ENCODE measurements at regions not wholly inside any gene's neighbourhood (a gene's known extent, or its start where the extent isn't known, plus 50 kb on each side); places are given as distances from the start of the nearest gene placed in this dataset.

DNA sequence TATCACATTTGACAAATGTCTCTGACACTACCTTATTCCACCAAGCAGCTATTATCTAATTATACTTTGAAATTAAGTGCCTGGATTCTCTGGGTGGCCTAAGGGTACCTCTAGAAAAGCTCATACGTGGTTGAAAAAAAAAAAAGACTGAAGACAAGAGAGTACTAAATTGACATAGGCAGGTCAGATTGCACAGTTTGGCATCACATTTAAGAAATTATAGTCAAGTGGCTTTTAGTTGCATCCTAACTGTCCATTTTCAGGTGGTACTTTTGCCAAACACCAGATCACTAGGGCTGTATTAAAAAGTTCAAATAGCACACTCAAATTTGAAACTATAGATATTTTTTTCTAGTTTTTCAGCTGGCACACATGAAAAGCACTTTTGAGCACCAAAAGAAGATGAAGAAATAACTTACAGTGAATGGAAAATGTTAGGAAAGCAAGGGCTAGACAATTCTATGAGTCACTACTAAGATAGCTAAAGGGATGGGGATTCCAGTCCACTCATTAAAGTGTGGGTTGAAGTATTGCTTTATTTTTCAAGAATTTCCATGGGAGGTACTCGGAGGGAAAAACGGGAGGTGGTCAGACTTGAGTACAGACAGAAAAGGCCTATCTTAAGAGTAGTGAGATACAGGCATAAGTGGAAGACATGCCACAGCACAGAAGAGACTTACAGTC lies 106.5 kb upstream of the COL5A2 start:
- no peak overlapping the region for H3K4me3 Mint-ChIP-seq
- Histone ChIP-seq H3K27ac (ENCODE audit: low read depth) (no peak overlapping the region), H3K79me2 (replicated peaks; ENCODE audit: insufficient read depth) (no peaks in the 10 kb centered on the region), H3K36me3 (ENCODE audit: insufficient read depth) (no peaks in the 10 kb centered on the region), H3K4me2 (no peak overlapping the region), H3K27me3 (ENCODE audit: insufficient read depth) (no peaks in the 10 kb centered on the region), H3K9me2 (ENCODE audit: insufficient read depth) (no peaks in the 10 kb centered on the region), H2AFZ (no peak overlapping the region; the same call in 1 of the 2 replicates), H4K20me1 (replicated peaks; ENCODE audit: insufficient read depth) (no peaks in the 10 kb centered on the region), H3F3A (replicated peaks; ENCODE audit: low read depth) (no peaks in the 10 kb centered on the region), H3K4me3 (no peak overlapping the region), H3K4me1 (ENCODE audit: insufficient read depth) (no peaks in the 10 kb centered on the region)
- no peak overlapping the region for H3K27ac Mint-ChIP-seq
- peaks cover 9% of the 10 kb centered on the region; the same call in 2 of the 3 replicates for H3K4me1 Mint-ChIP-seq
- DNase-seq (ENCODE audit: low spot score), result no peak
- peaks cover 3% of the 10 kb centered on the region for H3K27me3 Mint-ChIP-seq (ENCODE audit: insufficient read depth, low read depth, poor library complexity)
- no peaks in the 10 kb centered on the region for H3K9me3 Mint-ChIP-seq
- TF ChIP-seq, protein P1, sequence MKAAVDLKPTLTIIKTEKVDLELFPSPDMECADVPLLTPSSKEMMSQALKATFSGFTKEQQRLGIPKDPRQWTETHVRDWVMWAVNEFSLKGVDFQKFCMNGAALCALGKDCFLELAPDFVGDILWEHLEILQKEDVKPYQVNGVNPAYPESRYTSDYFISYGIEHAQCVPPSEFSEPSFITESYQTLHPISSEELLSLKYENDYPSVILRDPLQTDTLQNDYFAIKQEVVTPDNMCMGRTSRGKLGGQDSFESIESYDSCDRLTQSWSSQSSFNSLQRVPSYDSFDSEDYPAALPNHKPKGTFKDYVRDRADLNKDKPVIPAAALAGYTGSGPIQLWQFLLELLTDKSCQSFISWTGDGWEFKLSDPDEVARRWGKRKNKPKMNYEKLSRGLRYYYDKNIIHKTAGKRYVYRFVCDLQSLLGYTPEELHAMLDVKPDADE (IDR thresholded peaks at IDR 0.05), result no peak
- TF ChIP-seq EZH2 (IDR thresholded peaks at IDR 0.05; ENCODE audit: low read depth, unreplicated experiment) (no peak), ZNF331 (CRISPR knock-in tag; IDR thresholded peaks at IDR 0.05; ENCODE audit: low read depth) (no peak), JUNB (IDR thresholded peaks at IDR 0.05; ENCODE audit: unreplicated experiment) (no peak), STAT1 (IDR thresholded peaks at IDR 0.05; ENCODE audit: unreplicated experiment) (no peak), POLR2AphosphoS5 (IDR thresholded peaks at IDR 0.05; ENCODE audit: low read depth) (no peak), EZH2phosphoT487 (IDR thresholded peaks at IDR 0.05; ENCODE audit: unreplicated experiment) (no peak), NANOG (IDR thresholded peaks at IDR 0.05; ENCODE audit: borderline replicate concordance) (no peak), ZNF114 (CRISPR knock-in tag; IDR thresholded peaks at IDR 0.05) (no peak), CREB1 (CRISPR knock-in tag; IDR thresholded peaks at IDR 0.05; ENCODE audit: low read depth) (no peak)
- TF ChIP-seq, protein P2, sequence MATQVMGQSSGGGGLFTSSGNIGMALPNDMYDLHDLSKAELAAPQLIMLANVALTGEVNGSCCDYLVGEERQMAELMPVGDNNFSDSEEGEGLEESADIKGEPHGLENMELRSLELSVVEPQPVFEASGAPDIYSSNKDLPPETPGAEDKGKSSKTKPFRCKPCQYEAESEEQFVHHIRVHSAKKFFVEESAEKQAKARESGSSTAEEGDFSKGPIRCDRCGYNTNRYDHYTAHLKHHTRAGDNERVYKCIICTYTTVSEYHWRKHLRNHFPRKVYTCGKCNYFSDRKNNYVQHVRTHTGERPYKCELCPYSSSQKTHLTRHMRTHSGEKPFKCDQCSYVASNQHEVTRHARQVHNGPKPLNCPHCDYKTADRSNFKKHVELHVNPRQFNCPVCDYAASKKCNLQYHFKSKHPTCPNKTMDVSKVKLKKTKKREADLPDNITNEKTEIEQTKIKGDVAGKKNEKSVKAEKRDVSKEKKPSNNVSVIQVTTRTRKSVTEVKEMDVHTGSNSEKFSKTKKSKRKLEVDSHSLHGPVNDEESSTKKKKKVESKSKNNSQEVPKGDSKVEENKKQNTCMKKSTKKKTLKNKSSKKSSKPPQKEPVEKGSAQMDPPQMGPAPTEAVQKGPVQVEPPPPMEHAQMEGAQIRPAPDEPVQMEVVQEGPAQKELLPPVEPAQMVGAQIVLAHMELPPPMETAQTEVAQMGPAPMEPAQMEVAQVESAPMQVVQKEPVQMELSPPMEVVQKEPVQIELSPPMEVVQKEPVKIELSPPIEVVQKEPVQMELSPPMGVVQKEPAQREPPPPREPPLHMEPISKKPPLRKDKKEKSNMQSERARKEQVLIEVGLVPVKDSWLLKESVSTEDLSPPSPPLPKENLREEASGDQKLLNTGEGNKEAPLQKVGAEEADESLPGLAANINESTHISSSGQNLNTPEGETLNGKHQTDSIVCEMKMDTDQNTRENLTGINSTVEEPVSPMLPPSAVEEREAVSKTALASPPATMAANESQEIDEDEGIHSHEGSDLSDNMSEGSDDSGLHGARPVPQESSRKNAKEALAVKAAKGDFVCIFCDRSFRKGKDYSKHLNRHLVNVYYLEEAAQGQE (IDR thresholded peaks at IDR 0.05; ENCODE audit: unreplicated experiment), result no peak
- TF ChIP-seq, protein P3, sequence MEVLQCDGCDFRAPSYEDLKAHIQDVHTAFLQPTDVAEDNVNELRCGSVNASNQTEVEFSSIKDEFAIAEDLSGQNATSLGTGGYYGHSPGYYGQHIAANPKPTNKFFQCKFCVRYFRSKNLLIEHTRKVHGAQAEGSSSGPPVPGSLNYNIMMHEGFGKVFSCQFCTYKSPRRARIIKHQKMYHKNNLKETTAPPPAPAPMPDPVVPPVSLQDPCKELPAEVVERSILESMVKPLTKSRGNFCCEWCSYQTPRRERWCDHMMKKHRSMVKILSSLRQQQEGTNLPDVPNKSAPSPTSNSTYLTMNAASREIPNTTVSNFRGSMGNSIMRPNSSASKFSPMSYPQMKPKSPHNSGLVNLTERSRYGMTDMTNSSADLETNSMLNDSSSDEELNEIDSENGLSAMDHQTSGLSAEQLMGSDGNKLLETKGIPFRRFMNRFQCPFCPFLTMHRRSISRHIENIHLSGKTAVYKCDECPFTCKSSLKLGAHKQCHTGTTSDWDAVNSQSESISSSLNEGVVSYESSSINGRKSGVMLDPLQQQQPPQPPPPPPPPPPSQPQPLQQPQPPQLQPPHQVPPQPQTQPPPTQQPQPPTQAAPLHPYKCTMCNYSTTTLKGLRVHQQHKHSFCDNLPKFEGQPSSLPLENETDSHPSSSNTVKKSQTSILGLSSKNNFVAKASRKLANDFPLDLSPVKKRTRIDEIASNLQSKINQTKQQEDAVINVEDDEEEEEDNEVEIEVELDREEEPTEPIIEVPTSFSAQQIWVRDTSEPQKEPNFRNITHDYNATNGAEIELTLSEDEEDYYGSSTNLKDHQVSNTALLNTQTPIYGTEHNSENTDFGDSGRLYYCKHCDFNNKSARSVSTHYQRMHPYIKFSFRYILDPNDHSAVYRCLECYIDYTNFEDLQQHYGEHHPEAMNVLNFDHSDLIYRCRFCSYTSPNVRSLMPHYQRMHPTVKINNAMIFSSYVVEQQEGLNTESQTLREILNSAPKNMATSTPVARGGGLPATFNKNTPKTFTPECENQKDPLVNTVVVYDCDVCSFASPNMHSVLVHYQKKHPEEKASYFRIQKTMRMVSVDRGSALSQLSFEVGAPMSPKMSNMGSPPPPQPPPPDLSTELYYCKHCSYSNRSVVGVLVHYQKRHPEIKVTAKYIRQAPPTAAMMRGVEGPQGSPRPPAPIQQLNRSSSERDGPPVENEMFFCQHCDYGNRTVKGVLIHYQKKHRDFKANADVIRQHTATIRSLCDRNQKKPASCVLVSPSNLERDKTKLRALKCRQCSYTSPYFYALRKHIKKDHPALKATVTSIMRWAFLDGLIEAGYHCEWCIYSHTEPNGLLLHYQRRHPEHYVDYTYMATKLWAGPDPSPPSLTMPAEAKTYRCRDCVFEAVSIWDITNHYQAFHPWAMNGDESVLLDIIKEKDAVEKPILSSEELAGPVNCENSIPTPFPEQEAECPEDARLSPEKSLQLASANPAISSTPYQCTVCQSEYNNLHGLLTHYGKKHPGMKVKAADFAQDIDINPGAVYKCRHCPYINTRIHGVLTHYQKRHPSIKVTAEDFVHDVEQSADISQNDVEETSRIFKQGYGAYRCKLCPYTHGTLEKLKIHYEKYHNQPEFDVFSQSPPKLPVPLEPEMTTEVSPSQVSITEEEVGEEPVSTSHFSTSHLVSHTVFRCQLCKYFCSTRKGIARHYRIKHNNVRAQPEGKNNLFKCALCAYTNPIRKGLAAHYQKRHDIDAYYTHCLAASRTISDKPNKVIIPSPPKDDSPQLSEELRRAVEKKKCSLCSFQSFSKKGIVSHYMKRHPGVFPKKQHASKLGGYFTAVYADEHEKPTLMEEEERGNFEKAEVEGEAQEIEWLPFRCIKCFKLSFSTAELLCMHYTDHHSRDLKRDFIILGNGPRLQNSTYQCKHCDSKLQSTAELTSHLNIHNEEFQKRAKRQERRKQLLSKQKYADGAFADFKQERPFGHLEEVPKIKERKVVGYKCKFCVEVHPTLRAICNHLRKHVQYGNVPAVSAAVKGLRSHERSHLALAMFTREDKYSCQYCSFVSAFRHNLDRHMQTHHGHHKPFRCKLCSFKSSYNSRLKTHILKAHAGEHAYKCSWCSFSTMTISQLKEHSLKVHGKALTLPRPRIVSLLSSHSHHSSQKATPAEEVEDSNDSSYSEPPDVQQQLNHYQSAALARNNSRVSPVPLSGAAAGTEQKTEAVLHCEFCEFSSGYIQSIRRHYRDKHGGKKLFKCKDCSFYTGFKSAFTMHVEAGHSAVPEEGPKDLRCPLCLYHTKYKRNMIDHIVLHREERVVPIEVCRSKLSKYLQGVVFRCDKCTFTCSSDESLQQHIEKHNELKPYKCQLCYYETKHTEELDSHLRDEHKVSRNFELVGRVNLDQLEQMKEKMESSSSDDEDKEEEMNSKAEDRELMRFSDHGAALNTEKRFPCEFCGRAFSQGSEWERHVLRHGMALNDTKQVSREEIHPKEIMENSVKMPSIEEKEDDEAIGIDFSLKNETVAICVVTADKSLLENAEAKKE (CRISPR knock-in tag; IDR thresholded peaks at IDR 0.05), result no peak
- TF ChIP-seq, protein P4, sequence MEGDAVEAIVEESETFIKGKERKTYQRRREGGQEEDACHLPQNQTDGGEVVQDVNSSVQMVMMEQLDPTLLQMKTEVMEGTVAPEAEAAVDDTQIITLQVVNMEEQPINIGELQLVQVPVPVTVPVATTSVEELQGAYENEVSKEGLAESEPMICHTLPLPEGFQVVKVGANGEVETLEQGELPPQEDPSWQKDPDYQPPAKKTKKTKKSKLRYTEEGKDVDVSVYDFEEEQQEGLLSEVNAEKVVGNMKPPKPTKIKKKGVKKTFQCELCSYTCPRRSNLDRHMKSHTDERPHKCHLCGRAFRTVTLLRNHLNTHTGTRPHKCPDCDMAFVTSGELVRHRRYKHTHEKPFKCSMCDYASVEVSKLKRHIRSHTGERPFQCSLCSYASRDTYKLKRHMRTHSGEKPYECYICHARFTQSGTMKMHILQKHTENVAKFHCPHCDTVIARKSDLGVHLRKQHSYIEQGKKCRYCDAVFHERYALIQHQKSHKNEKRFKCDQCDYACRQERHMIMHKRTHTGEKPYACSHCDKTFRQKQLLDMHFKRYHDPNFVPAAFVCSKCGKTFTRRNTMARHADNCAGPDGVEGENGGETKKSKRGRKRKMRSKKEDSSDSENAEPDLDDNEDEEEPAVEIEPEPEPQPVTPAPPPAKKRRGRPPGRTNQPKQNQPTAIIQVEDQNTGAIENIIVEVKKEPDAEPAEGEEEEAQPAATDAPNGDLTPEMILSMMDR (conservative IDR thresholded peaks at IDR 0.05; ENCODE audit: low read depth in 2 of 2), result no peak
- ATAC-seq, result no peak
- H3K36me3 Mint-ChIP-seq (ENCODE audit: low read depth), result no peaks in the 10 kb centered on the region

All from GM23338 (cell line).